Thoracic aorta (tissue), 2 donors: ENCODE measurements at regions not wholly inside any gene's neighbourhood (a gene's known extent, or its start where the extent isn't known, plus 50 kb on each side); places are given as distances from the start of the nearest gene placed in this dataset.

Source experiments
- ATAC-seq: fragments of 150-250 bp; one replicate; pipeline ENCODE4 v1.8.0; 2017; ENCODE audit warnings: low read depth; ENCODE audit not compliant: insufficient number of reproducible peaks, low FRiP score
- DNase-seq: peaks from one replicate; pipeline ENCODE4 v3.0.0-alpha.2; 2020; ENCODE audit warnings: low spot score
- H3K27ac ChIP-seq, 2 donors: fragments of 200-600 bp; sonication (generic); 1 replicate in 1 of 2; 2 replicates in 1 of 2; pipeline ENCODE4 v1.5.1; 2016; ENCODE audit warnings: mild to moderate bottlenecking in 2 of 2, moderate library complexity in 2 of 2
- H3K27me3 ChIP-seq: fragments of 200-600 bp; sonication (generic); replicated peaks from 2 replicates; pipeline ENCODE4 v1.6.0; 2016; ENCODE audit warnings: mild to moderate bottlenecking; ENCODE audit not compliant: insufficient read depth
- H3K36me3 ChIP-seq: fragments of 200-600 bp; sonication (generic); one replicate; pipeline ENCODE4 v1.5.1; 2016
- H3K4me1 ChIP-seq, 2 donors: fragments of 200-600 bp; sonication (generic); 1 replicate in 1 of 2; 2 replicates in 1 of 2; pipeline versions ENCODE4 v1.5.1 to v1.6.0; 2016; ENCODE audit warnings: low read depth in 2 of 2, mild to moderate bottlenecking in 1 of 2; ENCODE audit not compliant: control insufficient read depth in 1 of 2
- H3K4me3 ChIP-seq: fragments of 200-600 bp; sonication (generic); 2 replicates; pipeline ENCODE4 v1.5.1; 2016; ENCODE audit warnings: mild to moderate bottlenecking
- H3K9me3 ChIP-seq: fragments of 200-600 bp; sonication (generic); 2 replicates; pipeline ENCODE4 v1.5.1; 2016
- TF ChIP-seq, protein P1 (sequence below): fragments of 200-600 bp; sonication (generic); IDR thresholded peaks from one replicate; pipeline ENCODE4 v1.5.1; 2019; ENCODE audit warnings: antibody characterized with exemption

DNA sequence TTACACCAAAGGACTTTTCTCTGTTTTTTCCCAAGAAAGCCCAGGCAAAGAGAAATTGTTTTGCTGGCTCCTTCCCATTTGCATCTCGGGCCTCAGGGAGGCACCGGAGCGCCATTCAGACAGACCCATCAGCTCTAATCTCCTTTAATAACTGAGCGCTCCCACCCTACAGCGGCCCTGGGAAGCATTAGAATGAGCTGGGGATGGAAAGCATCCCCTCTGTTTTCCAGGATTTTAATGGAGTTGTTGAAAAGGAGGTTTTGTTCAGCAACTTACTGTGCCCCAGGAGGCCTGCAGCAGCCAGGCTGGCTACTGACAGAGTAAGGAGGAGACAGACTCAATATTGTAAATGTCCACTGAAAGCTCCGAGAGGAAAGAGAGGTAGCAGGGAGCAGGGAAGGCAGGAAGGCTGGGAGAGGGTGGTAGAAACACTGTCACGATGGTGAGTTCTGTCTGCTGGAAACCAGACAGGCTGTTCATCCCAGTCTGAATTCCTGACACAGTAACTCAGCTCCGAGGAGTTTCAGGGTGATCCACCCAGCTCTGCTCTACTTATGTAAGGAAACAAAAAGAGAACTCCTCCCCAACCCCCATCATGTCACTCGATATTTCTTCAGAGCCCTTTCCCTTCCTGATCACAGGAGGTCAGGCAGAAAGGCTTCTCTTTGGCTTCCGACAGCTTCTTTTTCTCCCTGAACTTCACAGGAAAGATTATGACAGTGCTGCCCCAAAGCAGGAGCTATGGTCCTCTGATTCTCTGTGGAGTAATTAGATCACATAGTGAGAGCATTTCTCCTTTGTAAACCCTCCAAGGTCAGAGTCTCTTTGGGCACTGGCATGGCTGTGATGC is 62.5 kb upstream of the TMEM132D start:
- no peaks in the 10 kb centered on the region for H3K4me1 ChIP-seq
- H3K27ac ChIP-seq = no peak overlapping the region
- no peaks in the 10 kb centered on the region for H3K36me3 ChIP-seq
- no peaks in the 10 kb centered on the region for H3K9me3 ChIP-seq
- no peak overlapping the region for H3K4me3 ChIP-seq
- H3K27me3 ChIP-seq = no peaks in the 10 kb centered on the region
- TF ChIP-seq, protein P1, sequence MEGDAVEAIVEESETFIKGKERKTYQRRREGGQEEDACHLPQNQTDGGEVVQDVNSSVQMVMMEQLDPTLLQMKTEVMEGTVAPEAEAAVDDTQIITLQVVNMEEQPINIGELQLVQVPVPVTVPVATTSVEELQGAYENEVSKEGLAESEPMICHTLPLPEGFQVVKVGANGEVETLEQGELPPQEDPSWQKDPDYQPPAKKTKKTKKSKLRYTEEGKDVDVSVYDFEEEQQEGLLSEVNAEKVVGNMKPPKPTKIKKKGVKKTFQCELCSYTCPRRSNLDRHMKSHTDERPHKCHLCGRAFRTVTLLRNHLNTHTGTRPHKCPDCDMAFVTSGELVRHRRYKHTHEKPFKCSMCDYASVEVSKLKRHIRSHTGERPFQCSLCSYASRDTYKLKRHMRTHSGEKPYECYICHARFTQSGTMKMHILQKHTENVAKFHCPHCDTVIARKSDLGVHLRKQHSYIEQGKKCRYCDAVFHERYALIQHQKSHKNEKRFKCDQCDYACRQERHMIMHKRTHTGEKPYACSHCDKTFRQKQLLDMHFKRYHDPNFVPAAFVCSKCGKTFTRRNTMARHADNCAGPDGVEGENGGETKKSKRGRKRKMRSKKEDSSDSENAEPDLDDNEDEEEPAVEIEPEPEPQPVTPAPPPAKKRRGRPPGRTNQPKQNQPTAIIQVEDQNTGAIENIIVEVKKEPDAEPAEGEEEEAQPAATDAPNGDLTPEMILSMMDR = no peak
- DNase-seq (no peak), ATAC-seq (no peak)

DNA sequence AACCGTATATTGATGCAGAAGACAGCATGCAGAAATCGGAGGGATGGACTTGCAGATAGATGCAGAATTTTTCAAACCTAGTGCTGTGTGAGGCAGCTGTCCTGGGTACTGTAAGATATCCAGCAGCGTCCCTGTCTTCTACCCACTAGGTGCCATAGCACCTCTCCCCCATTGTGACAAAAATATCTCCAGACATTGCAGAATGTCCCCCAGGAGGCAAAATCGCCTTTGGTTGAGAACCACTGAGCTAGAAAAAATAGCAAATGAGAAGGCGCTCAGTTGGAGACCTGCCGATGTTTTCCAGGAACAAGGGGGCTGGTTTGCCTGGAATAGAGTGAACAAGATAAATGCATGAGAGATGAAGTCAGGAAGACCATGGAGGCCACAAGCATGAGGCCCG is 67.9 kb upstream of the TMEM132D start:
- H3K4me1 ChIP-seq = no peaks in the 10 kb centered on the region
- DNase-seq = no peak
- ATAC-seq = no peak
- TF ChIP-seq, protein P1 = no peak
- H3K9me3 ChIP-seq = no peaks in the 10 kb centered on the region
- H3K36me3 ChIP-seq = no peaks in the 10 kb centered on the region
- no peak overlapping the region for H3K27ac ChIP-seq
- H3K27me3 ChIP-seq = no peaks in the 10 kb centered on the region
- no peak overlapping the region for H3K4me3 ChIP-seq

DNA sequence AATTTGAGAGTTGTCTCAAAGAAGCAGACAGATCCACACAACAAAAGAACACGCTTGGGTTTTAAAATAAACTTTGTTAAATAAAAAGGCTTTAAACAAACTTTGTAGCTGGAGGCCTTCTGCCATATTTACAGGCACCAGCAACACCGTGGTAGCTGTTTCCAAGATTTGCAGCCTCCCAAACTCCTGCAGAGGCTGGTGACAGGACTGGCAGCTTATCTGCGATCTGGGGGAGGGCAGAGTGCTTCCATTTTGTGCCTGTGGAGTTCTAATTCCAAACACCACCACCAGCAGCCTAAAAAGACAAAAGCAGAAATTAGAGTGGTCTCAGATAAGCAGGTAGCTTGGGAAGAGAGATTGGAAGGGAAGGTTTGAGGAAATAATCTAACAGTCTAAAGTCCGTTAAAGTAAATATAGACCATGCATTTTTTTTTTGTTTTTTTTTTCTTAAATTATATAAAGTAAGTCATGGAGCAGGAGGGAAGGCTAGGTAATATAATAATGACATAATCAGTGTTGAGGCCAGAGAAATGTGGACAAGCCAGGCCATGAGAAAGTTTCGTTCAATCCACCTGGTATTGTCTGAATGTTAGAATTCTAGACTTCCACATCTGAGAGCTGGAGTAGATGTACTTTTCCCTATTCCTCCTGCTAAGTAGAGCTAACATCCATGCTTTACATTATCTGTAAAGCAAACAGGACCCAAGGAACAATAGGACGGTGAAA is 69.6 kb upstream of the TMEM132D start:
- DNase-seq = no peak
- Histone ChIP-seq H3K27me3 (no peaks in the 10 kb centered on the region), H3K4me3 (no peak overlapping the region), H3K9me3 (no peaks in the 10 kb centered on the region), H3K27ac (no peak overlapping the region), H3K4me1 (no peaks in the 10 kb centered on the region), H3K36me3 (no peaks in the 10 kb centered on the region)
- ATAC-seq = no peak
- TF ChIP-seq, protein P1 = no peak

DNA sequence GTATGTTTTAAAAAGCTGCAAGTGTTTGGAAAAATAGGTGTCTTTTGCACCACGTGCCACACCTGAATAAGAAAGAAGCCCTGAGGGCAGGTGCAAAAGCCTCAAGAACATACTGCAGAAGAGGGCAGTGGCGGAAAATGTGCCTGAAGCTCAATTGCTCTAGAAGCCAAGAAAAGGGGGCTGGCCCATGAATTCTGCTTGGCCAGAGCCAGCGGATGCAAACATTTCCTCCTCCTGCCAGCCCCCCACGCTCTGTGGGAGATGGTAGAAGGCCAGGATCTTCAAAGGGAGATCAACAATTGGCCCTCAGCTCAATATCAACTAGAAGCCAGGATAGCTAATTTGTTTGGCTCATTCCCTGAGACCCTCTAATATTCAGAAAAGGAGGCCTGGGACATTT is 80.3 kb upstream of the TMEM132D start:
- TF ChIP-seq, protein P1 = no peak
- H3K27ac ChIP-seq = no peak overlapping the region
- H3K4me1 ChIP-seq = no peaks in the 10 kb centered on the region
- DNase-seq (no peak), ATAC-seq (no peak)
- H3K4me3 ChIP-seq = no peak overlapping the region
- no peaks in the 10 kb centered on the region for H3K36me3 ChIP-seq
- H3K9me3 ChIP-seq = no peaks in the 10 kb centered on the region
- no peaks in the 10 kb centered on the region for H3K27me3 ChIP-seq

DNA sequence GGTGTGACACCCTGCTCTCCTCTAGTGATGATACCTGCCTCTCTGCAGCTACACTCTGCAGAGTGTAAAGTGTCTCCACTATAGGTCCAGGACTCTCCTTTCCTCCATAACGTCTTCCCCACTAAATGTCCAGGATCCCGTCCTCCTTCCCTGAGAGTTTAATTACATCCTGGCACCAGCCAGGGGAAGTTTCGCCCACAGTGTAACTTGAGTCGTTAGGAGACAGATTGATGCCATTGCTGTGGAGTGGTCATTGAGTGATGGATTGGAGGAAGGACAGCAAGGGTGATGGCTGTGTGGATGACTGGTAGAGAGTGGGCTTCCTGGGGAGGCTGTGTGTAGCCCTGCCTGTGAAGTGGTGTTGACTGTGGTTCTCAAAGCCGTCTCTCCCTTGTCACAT is 84.0 kb upstream of the TMEM132D start:
- ATAC-seq (no peak), DNase-seq (no peak)
- no peaks in the 10 kb centered on the region for H3K27me3 ChIP-seq
- H3K4me1 ChIP-seq = no peaks in the 10 kb centered on the region
- no peaks in the 10 kb centered on the region for H3K9me3 ChIP-seq
- no peak overlapping the region for H3K4me3 ChIP-seq
- no peaks in the 10 kb centered on the region for H3K36me3 ChIP-seq
- H3K27ac ChIP-seq = no peak overlapping the region
- TF ChIP-seq, protein P1 = no peak
